ENCODE measurements at regions not wholly inside any gene's neighbourhood (a gene's known extent, or its start where the extent isn't known, plus 50 kb on each side); places are given as distances from the start of the nearest gene placed in this dataset.
"Not testable (repeated sequence)": the region's sequence is repeated elsewhere in the genome, so short reads cannot be mapped to it uniquely, and the experiment has no call there.

- no peak overlapping the region for H3K27ac Mint-ChIP-seq (ENCODE audit: low read depth)
- peaks cover 3% of the 10 kb centered on the region for H3K36me3 Mint-ChIP-seq (ENCODE audit: insufficient read depth)
- DNase-seq (ENCODE audit: low spot score in 2 of 2) = no peak
- peaks cover 6% of the 10 kb centered on the region for H3K9me3 Mint-ChIP-seq
- H3K4me1 Mint-ChIP-seq = no peaks in the 10 kb centered on the region
- H3K27me3 Mint-ChIP-seq = no peaks in the 10 kb centered on the region
- ATAC-seq (replicated peaks; ENCODE audit: extremely low read depth, poor library complexity, severe bottlenecking) = no peak
- H3K4me3 Mint-ChIP-seq = no peak overlapping the region
These were observed 50.9 kb upstream of the WARS2 start for GRCh38 chr1:119191325-119191724.

- Mint-ChIP-seq H3K4me3 (no peak overlapping the region), H3K36me3 (ENCODE audit: insufficient read depth) (no peaks in the 10 kb centered on the region), H3K9me3 (no peaks in the 10 kb centered on the region), H3K4me1 (no peaks in the 10 kb centered on the region), H3K27me3 (no peaks in the 10 kb centered on the region), H3K27ac (ENCODE audit: low read depth) (no peak overlapping the region)
- DNase-seq (ENCODE audit: low spot score in 2 of 2) (no peak), ATAC-seq (replicated peaks; ENCODE audit: extremely low read depth, poor library complexity, severe bottlenecking) (no peak)
These were observed 63.9 kb upstream of the WARS2 start for GRCh38 chr1:119204197-119204960.

GRCh38 chr1:119204961-119205357 is 64.5 kb upstream of the WARS2 start:
- no peaks in the 10 kb centered on the region for H3K4me1 Mint-ChIP-seq
- no peak for ATAC-seq (replicated peaks; ENCODE audit: extremely low read depth, poor library complexity, severe bottlenecking)
- no peak for DNase-seq (ENCODE audit: low spot score in 2 of 2)
- H3K9me3 Mint-ChIP-seq = no peaks in the 10 kb centered on the region
- H3K4me3 Mint-ChIP-seq = no peak overlapping the region
- no peaks in the 10 kb centered on the region for H3K36me3 Mint-ChIP-seq (ENCODE audit: insufficient read depth)
- no peak overlapping the region for H3K27ac Mint-ChIP-seq (ENCODE audit: low read depth)
- H3K27me3 Mint-ChIP-seq = no peaks in the 10 kb centered on the region

GRCh38 chr1:119209061-119209460 is 68.6 kb upstream of the WARS2 start:
- H3K4me3 Mint-ChIP-seq = no peak overlapping the region
- H3K27me3 Mint-ChIP-seq = no peaks in the 10 kb centered on the region
- ATAC-seq (replicated peaks; ENCODE audit: extremely low read depth, poor library complexity, severe bottlenecking) (no peak), DNase-seq (ENCODE audit: low spot score in 2 of 2) (no peak)
- H3K36me3 Mint-ChIP-seq (ENCODE audit: insufficient read depth) = no peaks in the 10 kb centered on the region
- no peaks in the 10 kb centered on the region for H3K9me3 Mint-ChIP-seq
- no peak overlapping the region for H3K27ac Mint-ChIP-seq (ENCODE audit: low read depth)
- no peaks in the 10 kb centered on the region for H3K4me1 Mint-ChIP-seq

- H3K27ac Mint-ChIP-seq (ENCODE audit: low read depth) = no peak overlapping the region
- no peak overlapping the region for H3K4me3 Mint-ChIP-seq
- H3K27me3 Mint-ChIP-seq = no peaks in the 10 kb centered on the region
- no peak for ATAC-seq (replicated peaks; ENCODE audit: extremely low read depth, poor library complexity, severe bottlenecking)
- no peaks in the 10 kb centered on the region for H3K36me3 Mint-ChIP-seq (ENCODE audit: insufficient read depth)
- H3K9me3 Mint-ChIP-seq = no peaks in the 10 kb centered on the region
- H3K4me1 Mint-ChIP-seq = no peaks in the 10 kb centered on the region
- DNase-seq (ENCODE audit: low spot score in 2 of 2) = no peak
These were observed 69.3 kb upstream of the WARS2 start for GRCh38 chr1:119209596-119210295.

GRCh38 chr1:119210296-119210649 is 69.8 kb upstream of the WARS2 start:
- no peak overlapping the region for H3K4me3 Mint-ChIP-seq
- no peaks in the 10 kb centered on the region for H3K27me3 Mint-ChIP-seq
- H3K9me3 Mint-ChIP-seq = no peaks in the 10 kb centered on the region
- no peak overlapping the region for H3K27ac Mint-ChIP-seq (ENCODE audit: low read depth)
- H3K36me3 Mint-ChIP-seq (ENCODE audit: insufficient read depth) = no peaks in the 10 kb centered on the region
- no peaks in the 10 kb centered on the region for H3K4me1 Mint-ChIP-seq
- ATAC-seq (replicated peaks; ENCODE audit: extremely low read depth, poor library complexity, severe bottlenecking) = no peak
- no peak for DNase-seq (ENCODE audit: low spot score in 2 of 2)

GRCh38 chr1:119213213-119213612 is 72.8 kb upstream of the WARS2 start:
- not testable (repeated sequence) for H3K4me3 Mint-ChIP-seq; H3K27ac Mint-ChIP-seq (ENCODE audit: low read depth); DNase-seq (ENCODE audit: low spot score in 2 of 2); H3K9me3 Mint-ChIP-seq; H3K36me3 Mint-ChIP-seq (ENCODE audit: insufficient read depth); H3K4me1 Mint-ChIP-seq; H3K27me3 Mint-ChIP-seq; ATAC-seq (replicated peaks; ENCODE audit: extremely low read depth, poor library complexity, severe bottlenecking)

- not testable (repeated sequence) for H3K27me3 Mint-ChIP-seq; DNase-seq (ENCODE audit: low spot score in 2 of 2); H3K36me3 Mint-ChIP-seq (ENCODE audit: insufficient read depth); H3K27ac Mint-ChIP-seq (ENCODE audit: low read depth); H3K9me3 Mint-ChIP-seq; ATAC-seq (replicated peaks; ENCODE audit: extremely low read depth, poor library complexity, severe bottlenecking); H3K4me1 Mint-ChIP-seq; H3K4me3 Mint-ChIP-seq
These were observed 74.5 kb upstream of the WARS2 start for GRCh38 chr1:119214961-119215360.

- Mint-ChIP-seq H3K36me3 (ENCODE audit: insufficient read depth) (peaks cover 2% of the 10 kb centered on the region), H3K9me3 (no peaks in the 10 kb centered on the region), H3K4me3 (no peak overlapping the region), H3K27ac (ENCODE audit: low read depth) (no peak overlapping the region), H3K27me3 (no peaks in the 10 kb centered on the region), H3K4me1 (no peaks in the 10 kb centered on the region)
- DNase-seq (ENCODE audit: low spot score in 2 of 2) (no peak), ATAC-seq (replicated peaks; ENCODE audit: extremely low read depth, poor library complexity, severe bottlenecking) (no peak)
These were observed 76.9 kb upstream of the WARS2 start for GRCh38 chr1:119217309-119217828.

GRCh38 chr1:119219711-119220110 is 79.3 kb upstream of the WARS2 start:
- no peak for DNase-seq (ENCODE audit: low spot score in 2 of 2)
- no peak for ATAC-seq (replicated peaks; ENCODE audit: extremely low read depth, poor library complexity, severe bottlenecking)
- H3K36me3 Mint-ChIP-seq (ENCODE audit: insufficient read depth) = peaks cover 2% of the 10 kb centered on the region
- no peaks in the 10 kb centered on the region for H3K9me3 Mint-ChIP-seq
- H3K4me1 Mint-ChIP-seq = no peaks in the 10 kb centered on the region
- H3K27me3 Mint-ChIP-seq = no peaks in the 10 kb centered on the region
- H3K27ac Mint-ChIP-seq (ENCODE audit: low read depth) = no peak overlapping the region
- H3K4me3 Mint-ChIP-seq = no peak overlapping the region

- ATAC-seq (replicated peaks; ENCODE audit: extremely low read depth, poor library complexity, severe bottlenecking) (no peak), DNase-seq (ENCODE audit: low spot score in 2 of 2) (no peak)
- Mint-ChIP-seq H3K27ac (ENCODE audit: low read depth) (no peak overlapping the region), H3K4me1 (no peaks in the 10 kb centered on the region), H3K4me3 (no peak overlapping the region), H3K27me3 (no peaks in the 10 kb centered on the region), H3K9me3 (no peaks in the 10 kb centered on the region), H3K36me3 (ENCODE audit: insufficient read depth) (peaks cover 2% of the 10 kb centered on the region)
These were observed 80.5 kb upstream of the WARS2 start for GRCh38 chr1:119220991-119221390.

- DNase-seq (ENCODE audit: low spot score in 2 of 2) (no peak), ATAC-seq (replicated peaks; ENCODE audit: extremely low read depth, poor library complexity, severe bottlenecking) (no peak)
- H3K36me3 Mint-ChIP-seq (ENCODE audit: insufficient read depth) = peaks cover 2% of the 10 kb centered on the region
- H3K4me3 Mint-ChIP-seq = no peak overlapping the region
- no peaks in the 10 kb centered on the region for H3K4me1 Mint-ChIP-seq
- no peak overlapping the region for H3K27ac Mint-ChIP-seq (ENCODE audit: low read depth)
- H3K27me3 Mint-ChIP-seq = no peaks in the 10 kb centered on the region
- H3K9me3 Mint-ChIP-seq = no peaks in the 10 kb centered on the region
These were observed 81.8 kb upstream of the WARS2 start for GRCh38 chr1:119222271-119222670.

GRCh38 chr1:119225265-119225664 is 84.8 kb upstream of the WARS2 start:
- no peaks in the 10 kb centered on the region for H3K9me3 Mint-ChIP-seq

More at GRCh38 chr1:119225265-119225664, 84.8 kb upstream of the WARS2 start:
- H3K36me3 Mint-ChIP-seq (ENCODE audit: insufficient read depth) = peaks cover 2% of the 10 kb centered on the region
- no peak for ATAC-seq (replicated peaks; ENCODE audit: extremely low read depth, poor library complexity, severe bottlenecking)
- H3K27me3 Mint-ChIP-seq = no peaks in the 10 kb centered on the region
- no peaks in the 10 kb centered on the region for H3K4me1 Mint-ChIP-seq
- no peak for DNase-seq (ENCODE audit: low spot score in 2 of 2)
- H3K4me3 Mint-ChIP-seq = no peak overlapping the region
- H3K27ac Mint-ChIP-seq (ENCODE audit: low read depth) = no peak overlapping the region

Data from central memory CD8-positive, alpha-beta T cell (primary cell).